GM18870 (cell line): ENCODE measurements at regions not wholly inside any gene's neighbourhood (a gene's known extent, or its start where the extent isn't known, plus 50 kb on each side); places are given as distances from the start of the nearest gene placed in this dataset.
"Not testable (repeated sequence)": the region's sequence is repeated elsewhere in the genome, so short reads cannot be mapped to it uniquely, and the experiment has no call there.

Experiments used
- ATAC-seq: cut with Tn5 transposase; IDR thresholded peaks from one replicate; pipeline ENCODE4 v1.9.1; 2021; ENCODE audit warnings: moderate library complexity; ENCODE audit not compliant: unreplicated experiment

GRCh38 chr4:177796841-177797240, 354.6 kb upstream of the AGA start:
- no peak for ATAC-seq

DNA sequence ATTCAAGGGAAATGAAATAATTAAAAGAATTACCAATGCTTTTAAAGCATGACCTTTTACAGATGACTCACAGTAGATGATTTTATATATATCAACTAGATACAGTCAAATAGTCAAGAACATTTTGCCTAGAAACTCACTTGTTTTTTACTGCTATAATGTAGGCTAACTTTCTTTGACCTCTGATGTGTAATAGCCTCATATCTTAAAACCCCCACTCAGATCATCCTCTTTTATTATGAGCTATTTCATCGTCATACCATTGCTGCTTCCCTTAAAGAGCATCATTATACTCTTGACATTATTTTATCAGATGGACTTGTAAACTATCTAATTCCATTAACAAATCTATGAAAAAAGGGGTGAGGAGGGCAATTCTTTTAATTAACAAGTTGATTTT, 355.9 kb upstream of the AGA start:
- ATAC-seq = no peak

DNA sequence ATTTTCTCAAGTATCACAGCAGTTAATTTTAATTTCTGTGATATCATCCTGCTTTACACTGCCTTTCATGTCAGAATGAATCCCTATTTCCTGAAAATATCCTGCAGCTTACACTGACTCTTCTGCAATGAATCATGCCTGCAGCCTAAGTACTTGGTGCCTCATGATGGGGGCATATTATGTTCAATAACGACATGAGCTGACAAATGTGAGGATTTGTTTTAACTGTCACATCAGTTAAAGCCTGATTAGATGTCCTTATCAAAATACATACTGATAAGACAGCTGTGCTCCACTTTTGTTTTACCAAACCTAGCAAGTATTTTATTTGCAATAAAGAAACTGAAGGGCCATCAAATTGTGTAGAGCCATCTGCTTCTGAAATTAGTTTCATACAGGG, 359.9 kb upstream of the AGA start:
- ATAC-seq = no peak

DNA sequence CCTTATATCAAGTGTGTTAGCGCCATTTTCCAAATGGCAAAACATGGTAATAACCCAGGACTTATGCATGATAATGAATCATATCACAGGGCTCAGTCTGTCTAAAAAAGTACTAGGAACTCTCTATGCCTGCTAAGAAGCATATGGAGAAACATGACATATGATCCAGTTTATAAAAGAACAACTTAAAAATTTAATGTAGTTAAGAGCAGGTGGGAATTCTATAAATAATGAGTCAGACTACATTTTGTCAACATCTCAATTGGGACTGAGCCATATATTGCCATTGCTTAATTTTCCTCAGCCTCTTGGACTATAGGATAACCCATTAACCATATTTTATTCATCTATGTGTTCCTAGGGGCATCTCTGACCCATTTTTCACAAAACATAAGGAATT, 360.4 kb upstream of the AGA start:
- ATAC-seq = no peak

DNA sequence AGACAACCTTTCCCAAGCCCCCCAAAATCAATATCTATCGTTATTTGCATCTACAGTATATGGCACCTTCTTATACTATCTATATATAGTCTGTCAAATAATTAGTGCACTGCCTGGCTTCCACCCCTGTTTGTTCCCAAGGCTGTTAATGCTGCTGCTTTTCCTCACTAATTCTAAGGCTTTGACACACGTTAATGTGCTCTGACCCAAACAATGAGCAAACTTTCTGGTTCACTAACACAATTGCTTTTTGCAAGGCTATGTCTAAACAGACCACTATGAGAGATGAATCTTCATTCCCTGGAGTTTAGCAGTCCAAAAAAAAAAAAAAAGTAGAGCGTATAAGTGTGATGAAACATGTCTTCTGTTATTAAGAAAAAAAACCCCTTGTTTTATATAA, 360.9 kb upstream of the AGA start:
- no peak for ATAC-seq

GRCh38 chr4:177809791-177810190, 367.6 kb upstream of the AGA start:
- no peak for ATAC-seq

DNA sequence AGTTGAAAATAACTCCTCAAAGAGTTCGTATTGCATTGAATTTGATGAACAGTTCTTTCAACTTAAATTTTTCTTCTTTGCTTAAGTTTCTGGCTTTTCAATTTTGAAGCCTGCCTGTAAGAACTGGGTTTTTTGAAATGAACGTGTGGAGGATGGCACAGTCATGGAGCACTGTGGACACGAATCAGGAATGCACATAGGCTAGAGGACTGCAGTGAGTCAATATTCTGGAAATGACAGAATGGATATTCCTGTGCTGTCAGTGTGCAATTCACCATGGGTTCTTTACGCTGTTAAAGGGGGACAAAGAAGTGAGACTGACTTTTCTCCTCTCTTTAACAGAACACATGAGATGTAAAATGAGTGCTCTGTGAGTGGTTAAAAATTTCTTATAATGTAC, 368.0 kb upstream of the AGA start:
- no peak for ATAC-seq

- not testable (repeated sequence) for ATAC-seq
Observed at GRCh38 chr4:177818392-177818791, 376.2 kb upstream of the AGA start.

GRCh38 chr4:177826973-177827372, 384.7 kb upstream of the AGA start:
- no peak for ATAC-seq

DNA sequence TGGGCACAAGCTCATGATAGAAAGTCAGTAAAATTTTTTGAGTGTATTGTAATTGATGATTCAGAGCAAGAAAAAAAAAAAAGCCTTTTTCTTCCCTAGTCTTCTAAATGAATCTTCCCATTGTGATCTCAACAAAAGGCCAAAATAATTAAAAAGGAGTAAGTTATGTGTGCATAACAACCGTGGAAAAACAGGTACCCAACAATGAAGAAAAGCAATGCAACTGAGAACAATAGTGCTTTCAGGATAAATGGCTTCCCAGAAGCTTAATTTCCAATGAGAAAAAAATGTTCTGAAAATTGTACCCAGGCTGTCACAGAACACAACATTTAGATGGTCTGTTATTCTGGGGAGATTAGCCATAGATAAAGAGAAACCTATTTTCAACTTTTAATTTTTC, 399.0 kb upstream of the AGA start:
- ATAC-seq = no peak

- ATAC-seq = no peak
Observed at GRCh38 chr4:177853229-177853628, 411.0 kb upstream of the AGA start.

GRCh38 chr4:177855507-177856197, 413.4 kb upstream of the AGA start:
- no peak for ATAC-seq

GRCh38 chr4:177860171-177860570, 417.9 kb upstream of the AGA start:
- no peak for ATAC-seq

DNA sequence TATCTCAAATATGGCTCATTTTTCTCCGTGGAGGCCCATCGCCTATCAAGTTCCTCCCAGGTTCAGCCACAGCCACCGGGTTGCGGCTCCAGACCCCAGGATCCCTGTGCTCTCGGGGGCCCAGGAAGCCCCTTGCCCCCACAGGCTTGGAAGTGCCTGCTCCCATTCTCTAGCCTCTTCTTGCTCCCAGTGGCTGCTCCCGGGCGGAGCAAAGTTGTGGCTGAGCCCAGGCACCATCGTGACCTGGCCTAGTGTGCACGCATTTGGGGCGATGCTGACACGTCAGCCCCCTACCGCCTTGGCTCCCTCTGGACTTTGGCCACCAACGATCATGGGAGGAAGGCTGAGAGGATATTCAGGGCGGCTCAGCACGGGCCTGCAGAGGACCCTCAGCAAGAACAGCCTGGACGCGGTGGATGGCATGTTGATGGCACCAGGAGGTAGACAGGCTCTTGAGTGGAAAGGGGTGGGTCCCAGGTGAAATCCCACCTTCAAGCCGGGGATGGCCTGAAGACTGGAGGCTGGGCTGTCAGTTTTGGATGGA, 419.4 kb upstream of the AGA start:
- ATAC-seq = no peak

- ATAC-seq = no peak
Observed at GRCh38 chr4:177862541-177863176, 420.4 kb upstream of the AGA start.

GRCh38 chr4:177879851-177880250, 437.6 kb upstream of the AGA start:
- no peak for ATAC-seq

DNA sequence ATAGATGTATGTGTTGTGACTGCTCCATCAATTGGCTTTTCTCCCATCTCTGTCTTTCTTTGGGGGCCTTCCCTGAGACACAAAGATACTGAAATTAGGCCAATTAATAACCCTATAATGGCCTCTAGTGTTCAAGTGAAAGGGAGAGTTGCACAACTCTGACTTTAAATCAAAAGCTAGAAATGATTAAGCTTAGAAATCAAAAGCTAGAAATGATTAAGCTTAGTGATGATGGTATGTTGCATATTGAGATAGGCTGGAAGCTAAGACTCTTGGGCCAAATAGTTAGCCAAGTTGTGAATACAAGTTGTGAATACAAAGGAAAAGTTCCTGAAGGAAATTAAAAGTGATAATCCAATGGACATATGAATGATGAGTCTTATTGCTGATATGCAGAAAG, 452.9 kb upstream of the AGA start:
- ATAC-seq = no peak

DNA sequence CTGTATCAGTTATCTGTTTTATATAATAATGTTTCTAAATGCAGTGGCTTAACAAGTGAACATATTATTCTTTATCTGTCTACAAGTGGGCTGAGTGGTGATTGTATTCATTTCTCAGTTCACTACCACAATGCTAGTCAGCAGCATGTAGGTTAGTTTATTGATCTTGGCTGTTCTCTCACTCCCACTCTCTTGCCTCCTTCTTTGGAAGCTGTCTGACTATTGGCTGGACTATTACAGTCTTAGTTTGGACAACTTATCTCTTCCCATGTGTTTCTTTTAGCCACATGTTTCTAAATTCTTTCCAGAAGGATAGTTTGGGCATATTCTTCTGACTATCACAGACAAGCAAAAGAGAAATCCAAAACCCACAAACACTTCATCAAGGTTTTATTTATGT, 459.5 kb upstream of the AGA start:
- ATAC-seq = no peak

GRCh38 chr4:177902386-177902785, 460.1 kb upstream of the AGA start:
- no peak for ATAC-seq

DNA sequence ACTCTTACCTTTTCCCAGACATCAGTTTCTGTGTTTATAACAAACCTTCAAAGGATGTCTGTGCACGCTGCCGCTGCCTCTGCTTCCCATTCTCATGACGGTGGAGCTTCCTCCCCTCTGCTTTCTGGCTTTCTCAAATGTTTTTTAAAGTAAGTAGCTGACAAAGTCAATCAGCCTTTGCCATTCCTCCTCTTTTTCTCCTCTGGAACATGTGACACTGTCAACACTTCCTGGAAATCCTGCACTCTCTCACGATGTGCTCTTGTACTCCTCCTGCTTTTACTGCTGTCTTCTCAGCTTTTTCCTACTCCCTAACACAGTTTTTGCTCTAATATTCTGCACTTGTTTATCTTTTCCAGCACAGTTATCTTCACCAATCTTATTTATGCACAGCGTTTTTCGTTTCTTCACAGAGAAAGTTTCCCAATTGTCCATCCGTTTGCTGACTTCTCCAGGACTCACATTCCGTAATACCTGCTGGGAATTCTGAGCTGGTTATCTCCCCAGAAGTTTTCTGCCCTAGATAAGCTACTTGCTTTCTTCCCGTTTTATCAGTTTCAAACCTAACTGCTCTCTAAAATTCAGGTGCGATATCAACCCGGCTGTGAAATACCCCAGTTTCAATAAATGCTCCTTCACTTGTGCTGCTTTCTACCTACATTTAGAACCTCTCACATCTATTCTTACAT, 465.6 kb upstream of the AGA start:
- no peak for ATAC-seq

- no peak for ATAC-seq
Observed at GRCh38 chr4:177921715-177922114, 479.5 kb upstream of the AGA start.

- ATAC-seq = no peak
Observed at GRCh38 chr4:177923888-177924287, 481.7 kb upstream of the AGA start.
